ENCODE measurements at regions not wholly inside any gene's neighbourhood (a gene's known extent, or its start where the extent isn't known, plus 50 kb on each side); places are given as distances from the start of the nearest gene placed in this dataset.

DNA sequence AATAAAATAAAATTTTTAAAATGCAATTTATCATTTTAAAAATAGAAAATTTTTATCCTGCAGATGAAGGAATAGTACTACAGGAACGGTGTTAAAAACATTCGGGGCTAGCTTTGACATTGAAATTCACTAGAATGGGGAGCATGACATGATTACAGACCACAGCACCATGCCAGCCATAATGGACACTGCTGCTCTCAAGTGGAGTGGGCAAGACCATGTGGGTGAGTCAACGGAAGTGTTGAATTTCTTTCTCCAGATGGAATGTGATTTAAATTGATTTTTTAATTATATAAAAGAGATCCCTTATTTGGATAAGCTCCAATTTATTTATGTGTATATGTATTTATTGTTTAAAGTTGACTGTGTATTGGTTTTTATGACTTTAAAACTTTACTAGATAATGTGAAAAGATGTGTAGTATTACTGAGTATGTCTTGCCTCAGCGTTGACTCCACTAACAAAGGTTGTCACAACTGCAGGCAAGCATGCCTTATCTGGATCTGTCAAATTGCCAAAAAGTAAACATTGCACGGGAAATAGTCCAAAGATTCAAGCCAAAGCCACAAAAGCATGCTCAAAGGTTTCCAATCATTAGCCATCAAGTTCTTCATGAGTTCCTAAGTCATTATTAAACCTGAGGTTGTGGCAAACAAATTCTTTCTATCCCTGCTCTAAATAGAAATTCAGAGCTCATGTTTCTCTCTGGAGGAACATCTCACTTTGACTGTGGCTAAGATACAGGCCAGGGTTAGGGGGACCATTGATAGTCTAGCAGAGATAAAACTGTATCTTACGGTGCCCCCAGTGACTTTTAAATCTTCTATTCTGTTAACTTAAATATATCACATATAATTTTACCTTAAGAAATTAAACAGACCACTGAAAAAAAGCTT, 536.9 kb downstream of the TMX3 start:
- TF ChIP-seq, protein P1, sequence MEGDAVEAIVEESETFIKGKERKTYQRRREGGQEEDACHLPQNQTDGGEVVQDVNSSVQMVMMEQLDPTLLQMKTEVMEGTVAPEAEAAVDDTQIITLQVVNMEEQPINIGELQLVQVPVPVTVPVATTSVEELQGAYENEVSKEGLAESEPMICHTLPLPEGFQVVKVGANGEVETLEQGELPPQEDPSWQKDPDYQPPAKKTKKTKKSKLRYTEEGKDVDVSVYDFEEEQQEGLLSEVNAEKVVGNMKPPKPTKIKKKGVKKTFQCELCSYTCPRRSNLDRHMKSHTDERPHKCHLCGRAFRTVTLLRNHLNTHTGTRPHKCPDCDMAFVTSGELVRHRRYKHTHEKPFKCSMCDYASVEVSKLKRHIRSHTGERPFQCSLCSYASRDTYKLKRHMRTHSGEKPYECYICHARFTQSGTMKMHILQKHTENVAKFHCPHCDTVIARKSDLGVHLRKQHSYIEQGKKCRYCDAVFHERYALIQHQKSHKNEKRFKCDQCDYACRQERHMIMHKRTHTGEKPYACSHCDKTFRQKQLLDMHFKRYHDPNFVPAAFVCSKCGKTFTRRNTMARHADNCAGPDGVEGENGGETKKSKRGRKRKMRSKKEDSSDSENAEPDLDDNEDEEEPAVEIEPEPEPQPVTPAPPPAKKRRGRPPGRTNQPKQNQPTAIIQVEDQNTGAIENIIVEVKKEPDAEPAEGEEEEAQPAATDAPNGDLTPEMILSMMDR (IDR thresholded peaks at IDR 0.05): no peak
- TF ChIP-seq POLR2A (IDR thresholded peaks at IDR 0.05): no peak
